SK-N-SH (cell line): ENCODE measurements at regions not wholly inside any gene's neighbourhood (a gene's known extent, or its start where the extent isn't known, plus 50 kb on each side); places are given as distances from the start of the nearest gene placed in this dataset.

Experiments used
- CTCF ChIA-PET: fragments of 300-600, 350-600 bp; formaldehyde crosslinking; extraction: SDS; loops from one replicate; lab custom pipeline; 2021; lab: Yijun Ruan, JAX
- POLR2A ChIA-PET: fragments of 350-600 bp; sonication (Branson Sonifier 250); formaldehyde crosslinking; extraction: SDS; loops from one replicate; lab custom pipeline; 2020; ENCODE audit warnings: antibody characterized with exemption, inconsistent platforms; lab: Yijun Ruan, JAX
- DNase-seq: peaks from one replicate; pipeline ENCODE4 v3.0.0; 2012
- H2AFZ ChIP-seq: fragments of 200-600 bp; sonication (generic); 2 replicates; pipeline ENCODE4 v1.8.1; 2016; ENCODE audit warnings: antibody characterized with exemption, mild to moderate bottlenecking, low read depth
- H3F3A ChIP-seq: fragments of 200-600 bp; sonication (generic); replicated peaks from 2 replicates; pipeline ENCODE3; 2016; ENCODE audit warnings: antibody characterized with exemption, mild to moderate bottlenecking; ENCODE audit not compliant: insufficient read depth
- H3K27ac ChIP-seq, 2 experiments: fragments of 200-500 bp in 1 of 2; fragments of 200-600 bp in 1 of 2; sonication (Bioruptor generic) in 1 of 2; sonication (generic), shearing (Covaris generic) in 1 of 2; 2 replicates each; pipeline versions ENCODE4 v1.5.1 to v1.6.1; 2014 to 2016; ENCODE audit warnings: low read depth in 2 of 2, inconsistent platforms in 1 of 2, low read length in 1 of 2, mild to moderate bottlenecking in 1 of 2, mixed read lengths in 1 of 2
- H3K27me3 ChIP-seq: fragments of 200-600 bp; sonication (generic), shearing (Covaris generic); 2 replicates; pipeline ENCODE4 v1.6.1; 2016; ENCODE audit warnings: mixed run types; ENCODE audit not compliant: insufficient read depth
- H3K36me3 ChIP-seq, 2 experiments: fragments of 200-500 bp in 1 of 2; fragments of 200-600 bp in 1 of 2; sonication (Bioruptor generic) in 1 of 2; sonication (generic) in 1 of 2; replicated peaks in 1 of 2; 2 replicates each; pipeline versions ENCODE3 to v1.5.1; 2014 to 2016; ENCODE audit warnings: low read length in 1 of 2, mild to moderate bottlenecking in 1 of 2; ENCODE audit not compliant: insufficient read depth in 2 of 2, control insufficient read depth in 1 of 2
- H3K4me1 ChIP-seq, 2 experiments: fragments of 200-500 bp in 1 of 2; fragments of 200-600 bp in 1 of 2; sonication (Bioruptor generic) in 1 of 2; sonication (generic), shearing (Covaris generic) in 1 of 2; 2 replicates each; pipeline versions ENCODE4 v1.5.1 to v1.6.1; 2014 to 2016; ENCODE audit warnings: low read depth in 1 of 2, low read length in 1 of 2, mixed run types in 1 of 2; ENCODE audit not compliant: insufficient read depth in 2 of 2, control insufficient read depth in 1 of 2
- H3K4me2 ChIP-seq: fragments of 200-600 bp; sonication (generic), shearing (Covaris generic); 2 replicates; pipeline ENCODE4 v1.6.1; 2017; ENCODE audit warnings: mixed run types
- H3K4me3 ChIP-seq, 2 experiments: fragments of 200-500 bp in 1 of 2; fragments of 200-600 bp in 1 of 2; sonication (Bioruptor generic) in 1 of 2; sonication (generic), shearing (Covaris generic) in 1 of 2; 2 replicates each; pipeline versions ENCODE4 v1.5.1 to v1.8.1; 2014 to 2016; ENCODE audit warnings: low read depth in 2 of 2, inconsistent platforms in 1 of 2, low read length in 1 of 2, mild to moderate bottlenecking in 1 of 2, mixed read lengths in 1 of 2, moderate library complexity in 1 of 2
- H3K79me2 ChIP-seq: fragments of 200-600 bp; sonication (generic); 2 replicates; pipeline ENCODE4 v1.8.1; 2017; ENCODE audit warnings: mild to moderate bottlenecking; ENCODE audit not compliant: insufficient read depth
- H3K9ac ChIP-seq: fragments of 200-600 bp; sonication (generic); 2 replicates; pipeline ENCODE4 v1.6.1; 2017; ENCODE audit warnings: mixed run types
- H3K9me2 ChIP-seq: fragments of 200-600 bp; sonication (generic); 2 replicates; pipeline ENCODE4 v1.6.1; 2017; ENCODE audit warnings: mixed run types
- H3K9me3 ChIP-seq: fragments of 200-600 bp; sonication (generic); 2 replicates; pipeline ENCODE4 v1.6.1; 2017; ENCODE audit warnings: mixed run types, mild to moderate bottlenecking, moderate library complexity
- H4K20me1 ChIP-seq: fragments of 200-600 bp; sonication (generic); 2 replicates; pipeline ENCODE4 v1.6.1; 2017; ENCODE audit warnings: mild to moderate bottlenecking, mixed run types; ENCODE audit not compliant: insufficient read depth
- GABPA ChIP-seq: IDR thresholded peaks from 2 replicates; pipeline ENCODE4 v1.4.0; 2012; ENCODE audit warnings: low read depth, mild to moderate bottlenecking
- TEAD4 ChIP-seq: IDR thresholded peaks from 2 replicates; pipeline ENCODE4 v1.4.0; 2012; ENCODE audit warnings: mild to moderate bottlenecking, borderline replicate concordance; ENCODE audit not compliant: insufficient read depth
- WGBS: methylation state at CpG from one replicate; pipeline ENCODE4 v1.1.6; 2017; ENCODE audit warnings: low lambda C conversion rate; 5-methylcytosine and 5-hydroxymethylcytosine counted together

GRCh38 chr2:85939131-85939530 is 50.3 kb upstream of the ST3GAL5 start:
- no peak overlapping the region for H3K4me3 ChIP-seq
- no peaks in the 10 kb centered on the region for H4K20me1 ChIP-seq
- no peak overlapping the region for H3K9ac ChIP-seq
- no peaks in the 10 kb centered on the region for H3K79me2 ChIP-seq
- H3F3A ChIP-seq: peaks cover 16% of the 10 kb centered on the region
- ChIA-PET CTCF (interaction anchor here (0.6 kb wide), 1 partner anchor 64 kb away, joined by 3 read pairs; no protein-coding TSS in a partner anchor), POLR2A (no interaction called here)
- H3K9me3 ChIP-seq: no peaks in the 10 kb centered on the region
- no peak for DNase-seq
- H3K9me2 ChIP-seq: no peaks in the 10 kb centered on the region
- H3K36me3 ChIP-seq: no peaks in the 10 kb centered on the region
- no peaks in the 10 kb centered on the region for H3K27me3 ChIP-seq
- no peak overlapping the region for H2AFZ ChIP-seq
- 85% methylated on average over 4 of the region's 4 CpGs for WGBS
- TF ChIP-seq TEAD4 (no peak), GABPA (no peak)
- no peak overlapping the region for H3K4me2 ChIP-seq
- peak overlapping the region in 1 of 2 experiments; percentile 54; a peak in 1 of 4 replicates for H3K27ac ChIP-seq
- H3K4me1 ChIP-seq: peaks cover 0 to 35% of the 10 kb centered on the region in 2 experiments; a peak in 1 of 4 replicates
